Lower lobe of right lung (tissue), 2 donors: ENCODE measurements at regions not wholly inside any gene's neighbourhood (a gene's known extent, or its start where the extent isn't known, plus 50 kb on each side); places are given as distances from the start of the nearest gene placed in this dataset.
"Not testable (repeated sequence)": the region's sequence is repeated elsewhere in the genome, so short reads cannot be mapped to it uniquely, and the experiment has no call there.

Source experiments
- ATAC-seq, 2 donors: fragments of 200-7000 bp; cut with Tn5 transposase; one replicate each; pipeline ENCODE4 v1.9.1; 2020 to 2022; ENCODE audit warnings: mild to moderate bottlenecking in 2 of 2, moderate library complexity in 2 of 2
- DNase-seq: peaks from one replicate; pipeline ENCODE4 v3.0.0-alpha.2; 2020
- H3K27ac ChIP-seq: fragments of 200-600 bp; one replicate; pipeline ENCODE4 v1.8.0; 2022
- H3K27me3 ChIP-seq: fragments of 200-600 bp; one replicate; pipeline ENCODE4 v1.8.0; 2022; ENCODE audit warnings: low read depth
- H3K36me3 ChIP-seq: fragments of 200-600 bp; one replicate; pipeline ENCODE4 v1.8.0; 2022; ENCODE audit warnings: mild to moderate bottlenecking
- H3K4me1 ChIP-seq: fragments of 200-600 bp; one replicate; pipeline ENCODE4 v1.8.0; 2022
- H3K4me3 ChIP-seq: fragments of 200-600 bp; one replicate; pipeline ENCODE4 v1.8.0; 2022; ENCODE audit warnings: mild to moderate bottlenecking
- H3K9me3 ChIP-seq: fragments of 200-600 bp; one replicate; pipeline ENCODE4 v1.8.0; 2022
- intact Hi-C: fragments of 100-400 bp; cut with DNase I; formaldehyde crosslinking; loops from one replicate; pipeline ENCODE4 v1.11.0; 2022
- TF ChIP-seq, protein P1 (sequence below): fragments of 200-600 bp; IDR thresholded peaks from one replicate; pipeline ENCODE4 v1.8.0; 2022; ENCODE audit warnings: antibody characterized with exemption, mild to moderate bottlenecking
- donor health status: DM: no; HTN: yes; CAD: no; lungs with severe emphysema.

DNA sequence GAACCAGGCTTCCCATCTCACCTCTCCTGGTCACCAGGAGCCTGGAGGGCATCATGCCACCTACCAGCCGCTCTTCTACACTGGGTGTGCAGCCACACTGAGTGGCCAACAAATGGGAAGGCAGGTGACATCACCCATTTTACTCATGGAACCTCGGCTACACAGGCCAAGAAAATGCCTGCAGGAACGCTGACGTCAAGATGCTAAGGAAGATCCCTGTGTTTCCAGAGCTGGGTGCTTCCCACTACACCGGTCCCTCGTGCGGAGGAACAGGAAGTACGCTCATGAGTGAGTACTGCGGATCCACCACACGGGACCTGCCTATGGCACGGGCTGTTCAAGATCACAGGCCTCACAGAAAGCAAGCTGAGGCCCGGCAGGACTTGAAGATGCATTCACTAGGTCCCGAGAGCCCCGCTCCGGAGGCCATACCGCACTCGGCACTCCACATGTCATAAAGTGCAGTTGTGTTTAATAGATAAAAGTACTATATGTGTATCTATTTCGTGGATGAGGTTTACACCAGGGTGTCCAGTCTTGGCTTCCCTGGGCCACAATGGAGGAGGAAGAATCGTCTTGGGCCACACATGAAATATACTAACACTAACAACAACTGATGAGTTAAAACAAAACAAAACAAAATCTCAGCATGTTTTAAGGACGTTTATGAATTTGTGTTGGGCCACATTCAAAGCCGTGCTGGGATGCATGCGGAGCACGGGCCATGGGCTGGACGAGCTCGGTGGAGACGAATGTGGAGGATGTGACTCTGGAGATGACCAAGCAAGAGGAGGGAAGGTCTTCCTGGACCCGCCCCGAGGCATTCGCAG is 257.9 kb downstream of the THBS2 start:
- H3K27me3 ChIP-seq, result no peaks in the 10 kb centered on the region
- TF ChIP-seq, protein P1, sequence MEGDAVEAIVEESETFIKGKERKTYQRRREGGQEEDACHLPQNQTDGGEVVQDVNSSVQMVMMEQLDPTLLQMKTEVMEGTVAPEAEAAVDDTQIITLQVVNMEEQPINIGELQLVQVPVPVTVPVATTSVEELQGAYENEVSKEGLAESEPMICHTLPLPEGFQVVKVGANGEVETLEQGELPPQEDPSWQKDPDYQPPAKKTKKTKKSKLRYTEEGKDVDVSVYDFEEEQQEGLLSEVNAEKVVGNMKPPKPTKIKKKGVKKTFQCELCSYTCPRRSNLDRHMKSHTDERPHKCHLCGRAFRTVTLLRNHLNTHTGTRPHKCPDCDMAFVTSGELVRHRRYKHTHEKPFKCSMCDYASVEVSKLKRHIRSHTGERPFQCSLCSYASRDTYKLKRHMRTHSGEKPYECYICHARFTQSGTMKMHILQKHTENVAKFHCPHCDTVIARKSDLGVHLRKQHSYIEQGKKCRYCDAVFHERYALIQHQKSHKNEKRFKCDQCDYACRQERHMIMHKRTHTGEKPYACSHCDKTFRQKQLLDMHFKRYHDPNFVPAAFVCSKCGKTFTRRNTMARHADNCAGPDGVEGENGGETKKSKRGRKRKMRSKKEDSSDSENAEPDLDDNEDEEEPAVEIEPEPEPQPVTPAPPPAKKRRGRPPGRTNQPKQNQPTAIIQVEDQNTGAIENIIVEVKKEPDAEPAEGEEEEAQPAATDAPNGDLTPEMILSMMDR, result no peak
- intact Hi-C loops, result no loop called here
- no peak for DNase-seq
- H3K27ac ChIP-seq, result no peak overlapping the region
- H3K9me3 ChIP-seq, result no peaks in the 10 kb centered on the region
- no peaks in the 10 kb centered on the region for H3K4me1 ChIP-seq
- ATAC-seq, result no peak
- no peak overlapping the region for H3K4me3 ChIP-seq
- no peaks in the 10 kb centered on the region for H3K36me3 ChIP-seq

DNA sequence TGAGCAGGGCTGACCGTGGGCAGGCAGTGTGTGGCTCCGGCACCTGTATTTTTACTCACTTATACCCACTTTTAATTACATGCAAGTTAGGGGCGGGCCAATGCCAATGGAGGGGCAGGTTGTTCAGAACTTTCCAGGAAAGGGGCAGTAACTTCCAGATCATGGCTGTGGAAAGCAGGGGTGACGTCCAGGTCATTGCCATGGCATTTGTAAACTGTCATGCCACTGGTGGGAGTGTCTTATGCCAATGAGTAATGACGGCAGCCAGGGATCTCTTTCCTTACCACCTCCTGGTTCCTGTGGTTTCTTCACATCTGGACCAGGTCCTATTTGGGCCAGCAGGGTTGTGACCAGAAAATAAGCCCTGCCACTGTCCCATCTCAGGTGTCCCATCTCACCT is 258.7 kb downstream of the THBS2 start:
- no peak for ATAC-seq
- H3K27ac ChIP-seq, result no peak overlapping the region

DNA sequence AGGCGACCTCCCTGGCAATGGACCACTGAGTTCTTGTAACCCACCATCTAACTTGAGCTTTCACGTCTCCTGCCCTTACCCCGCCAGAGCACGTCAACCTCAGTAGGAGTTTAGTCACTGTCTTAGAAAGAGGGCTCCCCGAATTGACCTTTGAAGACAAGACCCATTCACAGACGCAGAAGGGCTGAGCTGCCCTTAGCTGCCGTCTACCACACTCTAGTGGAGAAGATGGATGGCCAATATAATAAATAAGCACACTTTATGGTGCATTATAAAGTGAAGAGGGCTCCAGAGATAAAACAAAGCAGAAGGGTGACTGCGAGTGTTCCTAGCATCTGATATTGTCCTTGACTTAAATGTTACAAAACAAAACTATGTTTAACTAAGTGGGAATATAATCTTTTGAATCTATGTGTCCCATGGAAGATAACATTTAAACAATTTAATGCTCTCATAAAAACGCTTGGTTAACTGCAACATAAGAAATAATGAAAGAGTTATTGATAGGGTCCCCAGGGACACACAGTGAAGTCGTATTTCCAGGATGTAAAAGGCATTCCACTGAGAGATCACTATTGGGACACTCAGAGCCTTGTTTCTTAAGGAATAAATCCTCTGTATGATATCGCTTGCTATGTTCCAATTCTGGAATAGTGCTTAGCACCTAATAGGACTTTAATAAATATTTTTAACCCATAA is 261.1 kb downstream of the THBS2 start:
- ATAC-seq (no peak), DNase-seq (no peak)
- Histone ChIP-seq H3K4me1 (no peaks in the 10 kb centered on the region), H3K9me3 (no peaks in the 10 kb centered on the region), H3K4me3 (no peak overlapping the region), H3K27me3 (no peaks in the 10 kb centered on the region), H3K27ac (no peak overlapping the region), H3K36me3 (no peaks in the 10 kb centered on the region)
- intact Hi-C loops, result no loop called here
- TF ChIP-seq, protein P1, result no peak

More for the DNA sequence above, 258.7 kb downstream of the THBS2 start:
- intact Hi-C loops, result no loop called here
- TF ChIP-seq, protein P1, result no peak
- DNase-seq, result no peak
- Histone ChIP-seq H3K4me3 (no peak overlapping the region), H3K9me3 (no peaks in the 10 kb centered on the region), H3K36me3 (no peaks in the 10 kb centered on the region), H3K27me3 (no peaks in the 10 kb centered on the region), H3K4me1 (no peaks in the 10 kb centered on the region)

DNA sequence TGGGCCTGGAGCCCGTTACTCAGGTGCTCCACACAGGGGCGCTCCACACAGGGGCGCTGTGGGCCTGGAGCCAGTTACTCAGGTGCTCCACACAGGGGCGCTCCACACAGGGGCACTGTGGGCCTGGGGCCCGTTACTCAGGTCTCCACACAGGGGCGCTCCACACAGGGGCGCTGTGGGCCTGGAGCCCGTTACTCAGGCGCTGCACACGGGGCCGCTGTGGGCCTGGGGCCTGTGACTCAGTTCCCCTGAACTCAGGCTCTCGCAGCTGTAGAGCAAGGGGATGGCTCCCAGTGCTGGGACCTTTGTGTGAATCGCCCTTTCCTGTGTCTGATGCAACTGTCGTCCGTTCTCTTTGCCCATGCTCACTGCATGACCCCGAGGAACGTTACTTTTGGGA is 262.0 kb downstream of the THBS2 start:
- H3K9me3 ChIP-seq, ATAC-seq, intact Hi-C loops, DNase-seq, H3K27me3 ChIP-seq, H3K4me3 ChIP-seq, H3K27ac ChIP-seq, H3K4me1 ChIP-seq, H3K36me3 ChIP-seq: not testable (repeated sequence)

DNA sequence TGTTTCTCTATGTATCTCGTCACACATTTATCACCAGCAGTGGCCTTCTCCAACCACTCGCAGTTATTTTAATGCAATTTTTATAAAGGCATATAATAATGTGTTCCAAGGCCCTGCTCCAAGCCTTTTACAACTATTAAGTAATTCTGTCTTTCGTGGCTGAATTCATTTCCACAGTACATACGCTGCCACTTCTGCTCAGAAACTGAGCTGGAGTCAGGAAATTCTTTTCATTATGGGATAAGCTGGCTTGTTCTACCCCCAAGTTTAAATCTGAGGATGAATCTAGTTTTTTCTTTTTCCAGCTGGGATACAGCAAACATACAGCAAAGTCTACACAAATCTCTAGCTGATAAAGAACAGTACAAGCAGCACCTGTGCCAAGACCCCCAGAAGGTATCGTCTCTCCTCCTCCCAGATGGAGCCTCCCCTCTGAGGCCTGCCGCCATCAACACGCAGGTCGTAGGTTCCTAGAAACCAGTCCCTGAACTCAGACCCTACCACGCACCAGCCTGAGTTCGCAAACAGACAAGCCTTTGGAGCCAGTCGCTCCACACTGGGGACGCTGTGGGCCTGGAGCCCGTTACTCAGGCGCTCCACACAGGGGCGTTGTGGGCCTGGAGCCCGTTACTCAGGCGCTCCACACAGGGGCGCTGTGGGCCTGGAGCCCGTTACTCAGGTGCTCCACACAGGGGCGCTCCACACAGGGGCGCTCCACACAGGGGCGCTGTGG is 263.5 kb downstream of the THBS2 start:
- H3K9me3 ChIP-seq, result no peaks in the 10 kb centered on the region
- no peaks in the 10 kb centered on the region for H3K36me3 ChIP-seq
- ATAC-seq (no peak), DNase-seq (no peak)
- TF ChIP-seq, protein P1, result no peak
- H3K4me3 ChIP-seq, result no peak overlapping the region
- H3K27ac ChIP-seq, result no peak overlapping the region
- no peaks in the 10 kb centered on the region for H3K27me3 ChIP-seq
- H3K4me1 ChIP-seq, result no peaks in the 10 kb centered on the region
- intact Hi-C loops, result no loop called here
